ENCODE measurements at regions not wholly inside any gene's neighbourhood (a gene's known extent, or its start where the extent isn't known, plus 50 kb on each side); places are given as distances from the start of the nearest gene placed in this dataset.
"Not testable (repeated sequence)": the region's sequence is repeated elsewhere in the genome, so short reads cannot be mapped to it uniquely, and the experiment has no call there.

- no peak for DNase-seq (ENCODE audit: low read depth)
- TF ChIP-seq MYC (IDR thresholded peaks at IDR 0.05; ENCODE audit: low read depth, low read length) = no peak
- TF ChIP-seq POLR2A (IDR thresholded peaks at IDR 0.05; ENCODE audit: extremely low read depth, insufficient read length) = no peak
- TF ChIP-seq MAX (IDR thresholded peaks at IDR 0.05; ENCODE audit: low read depth, low read length) = no peak
- TF ChIP-seq CTCF (IDR thresholded peaks at IDR 0.05; ENCODE audit: low read depth, low read length) = no peak
- H3K4me3 ChIP-seq (ENCODE audit: low read depth, low read length) = no peak overlapping the region
Observed at GRCh38 chr12:131436922-131437705, 273.8 kb upstream of the SFSWAP start.

GRCh38 chr12:131437706-131438492 is 273.0 kb upstream of the SFSWAP start:
- TF ChIP-seq MYC (IDR thresholded peaks at IDR 0.05; ENCODE audit: low read depth, low read length) (no peak), MAX (IDR thresholded peaks at IDR 0.05; ENCODE audit: low read depth, low read length) (no peak), POLR2A (IDR thresholded peaks at IDR 0.05; ENCODE audit: extremely low read depth, insufficient read length) (no peak), CTCF (IDR thresholded peaks at IDR 0.05; ENCODE audit: low read depth, low read length) (no peak)
- H3K4me3 ChIP-seq (ENCODE audit: low read depth, low read length) = no peak overlapping the region
- no peak for DNase-seq (ENCODE audit: low read depth)

GRCh38 chr12:131438493-131438835 is 272.4 kb upstream of the SFSWAP start:
- DNase-seq (ENCODE audit: low read depth); H3K4me3 ChIP-seq (ENCODE audit: low read depth, low read length): not testable (repeated sequence)

GRCh38 chr12:131438881-131439280 is 272.0 kb upstream of the SFSWAP start:
- TF ChIP-seq MYC (IDR thresholded peaks at IDR 0.05; ENCODE audit: low read depth, low read length) (no peak), POLR2A (IDR thresholded peaks at IDR 0.05; ENCODE audit: extremely low read depth, insufficient read length) (no peak), MAX (IDR thresholded peaks at IDR 0.05; ENCODE audit: low read depth, low read length) (no peak), CTCF (IDR thresholded peaks at IDR 0.05; ENCODE audit: low read depth, low read length) (no peak)
- H3K4me3 ChIP-seq (ENCODE audit: low read depth, low read length) = no peak overlapping the region
- DNase-seq (ENCODE audit: low read depth) = no peak

- not testable (repeated sequence) for DNase-seq (ENCODE audit: low read depth); H3K4me3 ChIP-seq (ENCODE audit: low read depth, low read length)
Observed at GRCh38 chr12:131439752-131440151, 271.1 kb upstream of the SFSWAP start.

- not testable (repeated sequence) for DNase-seq (ENCODE audit: low read depth); H3K4me3 ChIP-seq (ENCODE audit: low read depth, low read length)
Observed at GRCh38 chr12:131440209-131441059, 270.5 kb upstream of the SFSWAP start.

GRCh38 chr12:131441060-131441396 is 269.9 kb upstream of the SFSWAP start:
- no peak overlapping the region for H3K4me3 ChIP-seq (ENCODE audit: low read depth, low read length)
- DNase-seq (ENCODE audit: low read depth) = peak; percentile 20
- TF ChIP-seq POLR2A (IDR thresholded peaks at IDR 0.05; ENCODE audit: extremely low read depth, insufficient read length) = no peak
- no peak for TF ChIP-seq MAX (IDR thresholded peaks at IDR 0.05; ENCODE audit: low read depth, low read length)
- no peak for TF ChIP-seq CTCF (IDR thresholded peaks at IDR 0.05; ENCODE audit: low read depth, low read length)
- no peak for TF ChIP-seq MYC (IDR thresholded peaks at IDR 0.05; ENCODE audit: low read depth, low read length)

Measured in NB4 (cell line).